ENCODE measurements at regions not wholly inside any gene's neighbourhood (a gene's known extent, or its start where the extent isn't known, plus 50 kb on each side); places are given as distances from the start of the nearest gene placed in this dataset.

DNA sequence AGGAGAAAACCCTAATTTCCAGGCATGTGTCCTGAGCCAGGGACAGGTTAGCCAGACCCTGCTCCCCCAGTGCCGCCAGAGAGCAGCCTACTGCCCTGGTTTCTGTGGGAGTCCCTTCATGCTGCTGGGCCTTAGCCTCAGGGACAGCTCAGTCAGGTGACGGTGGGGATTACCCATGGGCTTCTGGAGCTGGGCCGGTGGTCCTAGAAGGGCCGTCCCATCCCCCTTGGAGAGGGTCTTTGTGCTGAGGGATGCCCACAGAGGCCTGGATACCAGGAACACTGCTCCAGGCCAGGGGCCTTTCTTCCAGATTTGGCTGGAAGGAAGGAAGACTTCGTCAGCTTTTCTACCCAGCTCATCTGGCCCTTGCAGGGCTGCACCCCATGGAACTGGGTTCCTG lies 71.4 kb upstream of the ZNF722 start:
- peaks cover 5% of the 10 kb centered on the region for H3K9me3 Mint-ChIP-seq
- POLR2A ChIA-PET, result no interaction called here

DNA sequence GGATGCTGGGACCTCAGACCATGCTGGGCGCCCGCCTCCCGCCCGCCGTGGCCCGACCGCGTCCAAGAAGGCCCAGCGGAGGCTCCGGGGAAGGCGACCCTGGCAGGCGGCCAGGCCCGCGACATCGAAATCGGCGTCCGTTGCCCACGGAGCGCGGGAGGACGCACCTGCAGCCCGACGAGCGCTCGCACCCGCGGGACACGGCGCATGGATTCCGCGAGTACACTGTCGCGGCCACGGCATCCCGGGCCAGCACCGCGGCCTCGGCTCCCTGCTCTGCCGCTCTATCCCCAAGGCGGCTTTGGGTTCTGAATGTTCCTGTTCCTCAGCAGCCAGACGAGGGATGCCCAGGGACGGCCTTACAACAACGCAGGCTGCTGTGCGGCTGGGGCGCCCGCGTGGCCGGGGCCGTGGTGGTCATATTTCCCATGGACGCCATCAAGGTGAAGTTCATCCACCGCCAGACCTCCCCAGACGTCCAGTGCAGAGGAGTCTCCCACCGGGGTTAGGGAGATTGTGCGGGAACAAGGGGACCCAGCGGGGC lies 67.5 kb upstream of the ZNF722 start:
- CTCF ChIA-PET, result no interaction called here
- no peak for ATAC-seq
- H3K27ac Mint-ChIP-seq, result no peak overlapping the region
- POLR2A ChIA-PET, result no interaction called here
- no peak for DNase-seq
- intact Hi-C loops (cut with micrococcal nuclease), result no loop called here
- H3K4me3 Mint-ChIP-seq, result no peak overlapping the region
- no peaks in the 10 kb centered on the region for H3K4me1 Mint-ChIP-seq (ENCODE audit: low read depth)
- peaks cover 2% of the 10 kb centered on the region for H3K36me3 Mint-ChIP-seq (ENCODE audit: low read depth)
- H3K9me3 Mint-ChIP-seq, result peaks cover 7% of the 10 kb centered on the region
- no peaks in the 10 kb centered on the region for H3K27me3 Mint-ChIP-seq
- TF ChIP-seq, protein P1, sequence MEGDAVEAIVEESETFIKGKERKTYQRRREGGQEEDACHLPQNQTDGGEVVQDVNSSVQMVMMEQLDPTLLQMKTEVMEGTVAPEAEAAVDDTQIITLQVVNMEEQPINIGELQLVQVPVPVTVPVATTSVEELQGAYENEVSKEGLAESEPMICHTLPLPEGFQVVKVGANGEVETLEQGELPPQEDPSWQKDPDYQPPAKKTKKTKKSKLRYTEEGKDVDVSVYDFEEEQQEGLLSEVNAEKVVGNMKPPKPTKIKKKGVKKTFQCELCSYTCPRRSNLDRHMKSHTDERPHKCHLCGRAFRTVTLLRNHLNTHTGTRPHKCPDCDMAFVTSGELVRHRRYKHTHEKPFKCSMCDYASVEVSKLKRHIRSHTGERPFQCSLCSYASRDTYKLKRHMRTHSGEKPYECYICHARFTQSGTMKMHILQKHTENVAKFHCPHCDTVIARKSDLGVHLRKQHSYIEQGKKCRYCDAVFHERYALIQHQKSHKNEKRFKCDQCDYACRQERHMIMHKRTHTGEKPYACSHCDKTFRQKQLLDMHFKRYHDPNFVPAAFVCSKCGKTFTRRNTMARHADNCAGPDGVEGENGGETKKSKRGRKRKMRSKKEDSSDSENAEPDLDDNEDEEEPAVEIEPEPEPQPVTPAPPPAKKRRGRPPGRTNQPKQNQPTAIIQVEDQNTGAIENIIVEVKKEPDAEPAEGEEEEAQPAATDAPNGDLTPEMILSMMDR (IDR thresholded peaks at IDR 0.05), result no peak

More for the DNA sequence above, 71.4 kb upstream of the ZNF722 start:
- Mint-ChIP-seq H3K36me3 (ENCODE audit: low read depth) (peaks cover 4% of the 10 kb centered on the region), H3K27me3 (no peaks in the 10 kb centered on the region), H3K4me1 (ENCODE audit: low read depth) (no peaks in the 10 kb centered on the region), H3K27ac (peak overlapping the region; percentile 92), H3K4me3 (peak overlapping the region; percentile 82)
- DNase-seq, result no peak
- CTCF ChIA-PET, result no interaction called here
- intact Hi-C loops (cut with micrococcal nuclease), result no loop called here
- no peak for ATAC-seq
- TF ChIP-seq, protein P1 (IDR thresholded peaks at IDR 0.05), result no peak

DNA sequence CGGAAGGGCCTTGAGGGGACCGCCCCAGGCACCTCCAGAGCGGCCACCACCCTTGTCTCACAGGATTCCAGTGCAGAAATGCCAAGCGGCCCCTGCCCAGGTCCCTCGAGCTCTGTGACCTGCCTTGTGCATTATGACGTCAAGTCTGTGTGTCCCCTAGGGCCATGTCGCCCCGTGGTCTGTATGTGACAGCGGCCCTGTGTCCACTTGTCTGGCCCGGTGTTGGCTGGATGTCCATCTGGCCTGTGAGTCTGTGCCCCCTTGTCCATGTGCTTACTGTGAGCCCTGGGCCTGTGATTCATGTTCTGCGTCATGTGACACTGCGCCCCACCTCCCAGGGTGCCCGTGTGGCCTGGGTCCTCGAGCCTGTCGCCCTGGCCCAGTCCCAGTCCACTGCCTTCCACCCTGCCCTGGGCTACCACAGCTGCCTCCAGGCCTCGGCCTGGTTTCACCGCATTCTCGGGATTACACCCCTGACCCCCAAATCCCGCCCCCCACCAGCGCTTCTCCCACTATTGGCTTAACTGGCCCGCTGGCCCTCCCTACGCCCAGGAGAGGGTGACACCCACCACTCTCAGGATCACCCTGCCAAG lies 66.6 kb upstream of the ZNF722 start:
- peaks cover 9% of the 10 kb centered on the region for H3K9me3 Mint-ChIP-seq
- POLR2A ChIA-PET, result no interaction called here
- no peaks in the 10 kb centered on the region for H3K27me3 Mint-ChIP-seq
- no peak for DNase-seq
- TF ChIP-seq, protein P1 (IDR thresholded peaks at IDR 0.05), result no peak
- no peak overlapping the region for H3K27ac Mint-ChIP-seq
- ATAC-seq, result no peak
- H3K36me3 Mint-ChIP-seq (ENCODE audit: low read depth), result no peaks in the 10 kb centered on the region
- CTCF ChIA-PET, result no interaction called here
- no peak overlapping the region for H3K4me3 Mint-ChIP-seq
- H3K4me1 Mint-ChIP-seq (ENCODE audit: low read depth), result no peaks in the 10 kb centered on the region
- intact Hi-C loops (cut with micrococcal nuclease), result no loop called here

Measured in activated CD8-positive, alpha-beta T cell treated with anti-CD3 and anti-CD28 coated beads for 36 hours (primary cell).